ENCODE measurements at regions not wholly inside any gene's neighbourhood (a gene's known extent, or its start where the extent isn't known, plus 50 kb on each side); places are given as distances from the start of the nearest gene placed in this dataset.

GRCh38 chr1:222232842-222233241 is 315.1 kb downstream of the HHIPL2 start:
- H3K27ac ChIP-seq (ENCODE audit: extremely low read depth, low read depth, low read length): no peak overlapping the region
- no peak overlapping the region for H3K4me3 ChIP-seq (ENCODE audit: low read depth, low read length)
- CTCF ChIA-PET: no interaction called here
- no peaks in the 10 kb centered on the region for H3K36me3 ChIP-seq (ENCODE audit: control insufficient read depth in 2 of 2, insufficient read depth in 1 of 2, low read length in 2 of 2)
- H3K4me1 ChIP-seq (ENCODE audit: control insufficient read depth, insufficient read depth, low read length): no peaks in the 10 kb centered on the region
- POLR2A ChIA-PET: no interaction called here
- no peak for TF ChIP-seq ZNF837 (tag by site-specific recombination; IDR thresholded peaks at IDR 0.05)
- TF ChIP-seq ZNF654 (tag by site-specific recombination; IDR thresholded peaks at IDR 0.05; ENCODE audit: low read depth): no peak
- no peak for TF ChIP-seq MEIS1 (CRISPR knock-in tag; IDR thresholded peaks at IDR 0.05; ENCODE audit: borderline replicate concordance)
- TF ChIP-seq GLIS1 (tag by site-specific recombination; IDR thresholded peaks at IDR 0.05): no peak
- H3K9me3 ChIP-seq (ENCODE audit: control insufficient read depth, insufficient read depth, low read depth, low read length): no peaks in the 10 kb centered on the region

- H3K9me3 ChIP-seq (ENCODE audit: control insufficient read depth, insufficient read depth, low read depth, low read length): no peaks in the 10 kb centered on the region
- ChIA-PET CTCF (interaction anchor here (0.7 kb wide), 1 partner anchor 117 kb away, joined by 5 read pairs; no protein-coding TSS in a partner anchor), POLR2A (no interaction called here)
Observed at GRCh38 chr1:222229672-222230312, 318.1 kb downstream of the HHIPL2 start.

GRCh38 chr1:222225316-222225691 is 322.6 kb downstream of the HHIPL2 start:
- no peaks in the 10 kb centered on the region for H3K36me3 ChIP-seq (ENCODE audit: control insufficient read depth in 2 of 2, insufficient read depth in 1 of 2, low read length in 2 of 2)
- no peak overlapping the region for H3K4me3 ChIP-seq (ENCODE audit: low read depth, low read length)
- H3K27ac ChIP-seq (ENCODE audit: extremely low read depth, low read depth, low read length): no peak overlapping the region
- ChIA-PET POLR2A (no interaction called here), CTCF (interaction anchor here (1.1 kb wide), 1 partner anchor 55 kb away, joined by 4 read pairs; no protein-coding TSS in a partner anchor)
- no peaks in the 10 kb centered on the region for H3K4me1 ChIP-seq (ENCODE audit: control insufficient read depth, insufficient read depth, low read length)
- H3K9me3 ChIP-seq (ENCODE audit: control insufficient read depth, insufficient read depth, low read depth, low read length): no peaks in the 10 kb centered on the region
- TF ChIP-seq BCL11B (tag by site-specific recombination; IDR thresholded peaks at IDR 0.05; ENCODE audit: low read depth) (no peak), ZNF747 (tag by site-specific recombination; IDR thresholded peaks at IDR 0.05) (no peak), ZNF501 (tag by site-specific recombination; IDR thresholded peaks at IDR 0.05) (no peak), ZSCAN4 (tag by site-specific recombination; IDR thresholded peaks at IDR 0.05) (no peak), ZBTB17 (tag by site-specific recombination; IDR thresholded peaks at IDR 0.05) (no peak), CTCF (tag by site-specific recombination; IDR thresholded peaks at IDR 0.05) (no peak), OVOL3 (tag by site-specific recombination; IDR thresholded peaks at IDR 0.05) (no peak), ZNF311 (tag by site-specific recombination; IDR thresholded peaks at IDR 0.05; ENCODE audit: borderline replicate concordance) (no peak), PBX3 (CRISPR knock-in tag; IDR thresholded peaks at IDR 0.05) (no peak)

More at GRCh38 chr1:222229672-222230312, 318.1 kb downstream of the HHIPL2 start:
- Histone ChIP-seq H3K4me3 (ENCODE audit: low read depth, low read length) (no peak overlapping the region), H3K27ac (ENCODE audit: extremely low read depth, low read depth, low read length) (no peak overlapping the region), H3K36me3 (ENCODE audit: control insufficient read depth in 2 of 2, insufficient read depth in 1 of 2, low read length in 2 of 2) (no peaks in the 10 kb centered on the region), H3K4me1 (ENCODE audit: control insufficient read depth, insufficient read depth, low read length) (no peaks in the 10 kb centered on the region)
- TF ChIP-seq ZNF664 (tag by site-specific recombination; IDR thresholded peaks at IDR 0.05) (no peak), ZNF148 (tag by site-specific recombination; IDR thresholded peaks at IDR 0.05; ENCODE audit: borderline replicate concordance) (no peak), ZNF112 (tag by site-specific recombination; IDR thresholded peaks at IDR 0.05) (no peak), BCL6B (tag by site-specific recombination; IDR thresholded peaks at IDR 0.05) (no peak), GLI4 (tag by site-specific recombination; IDR thresholded peaks at IDR 0.05) (no peak), ZNF560 (tag by site-specific recombination; IDR thresholded peaks at IDR 0.05; ENCODE audit: borderline replicate concordance) (no peak), ZBTB21 (tag by site-specific recombination; IDR thresholded peaks at IDR 0.05) (no peak), ZNF416 (tag by site-specific recombination; IDR thresholded peaks at IDR 0.05) (no peak), ZNF335 (tag by site-specific recombination; conservative IDR thresholded peaks at IDR 0.05) (no peak), ZNF623 (tag by site-specific recombination; IDR thresholded peaks at IDR 0.05) (no peak), ZNF658 (tag by site-specific recombination; IDR thresholded peaks at IDR 0.05) (no peak)

All from HEK293 (cell line).